GM21360 (cell line): ENCODE measurements at regions not wholly inside any gene's neighbourhood (a gene's known extent, or its start where the extent isn't known, plus 50 kb on each side); places are given as distances from the start of the nearest gene placed in this dataset.

Experiments
- ATAC-seq: cut with Tn5 transposase; IDR thresholded peaks from one replicate; pipeline ENCODE4 v1.9.1; 2021; ENCODE audit warnings: mild to moderate bottlenecking, moderate library complexity; ENCODE audit not compliant: unreplicated experiment

GRCh38 chr3:193978030-193978429, 157.9 kb upstream of the HES1 start:
- ATAC-seq: no peak

- ATAC-seq: no peak
These were observed 157.5 kb upstream of the HES1 start for GRCh38 chr3:193978486-193978885.

- ATAC-seq: no peak
These were observed 155.6 kb upstream of the HES1 start for GRCh38 chr3:193980326-193980725.

- ATAC-seq: no peak
These were observed 155.0 kb upstream of the HES1 start for GRCh38 chr3:193980905-193981304.

GRCh38 chr3:193981504-193981903, 154.4 kb upstream of the HES1 start:
- no peak for ATAC-seq

GRCh38 chr3:193982258-193982659, 153.7 kb upstream of the HES1 start:
- ATAC-seq: no peak

GRCh38 chr3:193983846-193984818, 151.8 kb upstream of the HES1 start:
- no peak for ATAC-seq

GRCh38 chr3:193984876-193985275, 151.1 kb upstream of the HES1 start:
- ATAC-seq: no peak

GRCh38 chr3:193987186-193987585, 148.8 kb upstream of the HES1 start:
- no peak for ATAC-seq

GRCh38 chr3:193989186-193989585, 146.8 kb upstream of the HES1 start:
- no peak for ATAC-seq

- no peak for ATAC-seq
These were observed 144.1 kb upstream of the HES1 start for GRCh38 chr3:193991666-193992424.

- no peak for ATAC-seq
These were observed 143.4 kb upstream of the HES1 start for GRCh38 chr3:193992425-193993037.

GRCh38 chr3:193996221-193996620, 139.7 kb upstream of the HES1 start:
- ATAC-seq: no peak

GRCh38 chr3:193996641-193997089, 139.3 kb upstream of the HES1 start:
- ATAC-seq: no peak

GRCh38 chr3:193997228-193998122, 138.5 kb upstream of the HES1 start:
- ATAC-seq: no peak

GRCh38 chr3:193998123-193998448, 137.9 kb upstream of the HES1 start:
- ATAC-seq: no peak

- no peak for ATAC-seq
These were observed 137.2 kb upstream of the HES1 start for GRCh38 chr3:193998628-193999195.

GRCh38 chr3:194000100-194000499, 135.8 kb upstream of the HES1 start:
- no peak for ATAC-seq

- ATAC-seq: no peak
These were observed 135.2 kb upstream of the HES1 start for GRCh38 chr3:194000712-194001111.
